LNCaP clone FGC (cell line): ENCODE measurements at regions not wholly inside any gene's neighbourhood (a gene's known extent, or its start where the extent isn't known, plus 50 kb on each side); places are given as distances from the start of the nearest gene placed in this dataset.

Source experiments
- DNase-seq: peaks from one replicate; pipeline ENCODE4 v3.0.0-alpha.2; 2011; ENCODE audit warnings: low read depth
- H3K4me3 ChIP-seq: 2 replicates; pipeline ENCODE4 v1.5.1; 2011; ENCODE audit warnings: mild to moderate bottlenecking, low read depth, low read length, control low read depth
- TF ChIP-seq, protein P1 (sequence below): IDR thresholded peaks from 2 replicates; pipeline ENCODE4 v1.5.1; 2012; ENCODE audit warnings: mild to moderate bottlenecking; ENCODE audit not compliant: control insufficient read depth, insufficient read depth; ENCODE audit errors: extremely low read depth

DNA sequence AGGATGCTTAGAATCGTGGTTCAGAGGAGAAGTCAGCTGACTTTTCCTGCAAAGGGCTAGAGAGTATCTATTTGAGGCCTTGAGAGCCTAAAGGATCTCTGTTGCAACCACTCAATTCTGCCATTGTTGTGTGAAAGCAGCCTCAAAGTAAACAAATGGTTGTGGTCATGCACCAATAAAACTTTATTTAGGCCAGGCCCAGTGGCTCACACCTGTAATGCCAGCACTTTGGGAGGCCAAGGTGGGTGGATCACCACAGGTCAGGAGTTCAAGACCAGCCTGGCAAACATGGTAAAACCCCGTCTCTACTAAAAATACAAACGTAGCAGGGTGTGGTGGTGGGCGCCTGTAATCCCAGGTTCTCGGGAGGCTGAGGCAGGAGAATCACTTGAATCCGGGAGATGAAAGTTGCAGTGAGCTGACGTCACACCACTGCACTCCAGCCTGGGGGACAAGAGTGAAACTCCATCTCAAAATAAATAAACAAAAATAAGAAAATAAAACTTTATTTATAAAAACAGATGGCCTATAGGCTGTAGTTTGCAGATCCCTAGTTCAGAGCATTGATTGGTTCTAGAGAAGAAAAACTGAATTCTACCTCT lies 135.9 kb upstream of the KLF4 start:
- TF ChIP-seq, protein P1, sequence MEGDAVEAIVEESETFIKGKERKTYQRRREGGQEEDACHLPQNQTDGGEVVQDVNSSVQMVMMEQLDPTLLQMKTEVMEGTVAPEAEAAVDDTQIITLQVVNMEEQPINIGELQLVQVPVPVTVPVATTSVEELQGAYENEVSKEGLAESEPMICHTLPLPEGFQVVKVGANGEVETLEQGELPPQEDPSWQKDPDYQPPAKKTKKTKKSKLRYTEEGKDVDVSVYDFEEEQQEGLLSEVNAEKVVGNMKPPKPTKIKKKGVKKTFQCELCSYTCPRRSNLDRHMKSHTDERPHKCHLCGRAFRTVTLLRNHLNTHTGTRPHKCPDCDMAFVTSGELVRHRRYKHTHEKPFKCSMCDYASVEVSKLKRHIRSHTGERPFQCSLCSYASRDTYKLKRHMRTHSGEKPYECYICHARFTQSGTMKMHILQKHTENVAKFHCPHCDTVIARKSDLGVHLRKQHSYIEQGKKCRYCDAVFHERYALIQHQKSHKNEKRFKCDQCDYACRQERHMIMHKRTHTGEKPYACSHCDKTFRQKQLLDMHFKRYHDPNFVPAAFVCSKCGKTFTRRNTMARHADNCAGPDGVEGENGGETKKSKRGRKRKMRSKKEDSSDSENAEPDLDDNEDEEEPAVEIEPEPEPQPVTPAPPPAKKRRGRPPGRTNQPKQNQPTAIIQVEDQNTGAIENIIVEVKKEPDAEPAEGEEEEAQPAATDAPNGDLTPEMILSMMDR = no peak
- no peak for DNase-seq
- no peak overlapping the region for H3K4me3 ChIP-seq

DNA sequence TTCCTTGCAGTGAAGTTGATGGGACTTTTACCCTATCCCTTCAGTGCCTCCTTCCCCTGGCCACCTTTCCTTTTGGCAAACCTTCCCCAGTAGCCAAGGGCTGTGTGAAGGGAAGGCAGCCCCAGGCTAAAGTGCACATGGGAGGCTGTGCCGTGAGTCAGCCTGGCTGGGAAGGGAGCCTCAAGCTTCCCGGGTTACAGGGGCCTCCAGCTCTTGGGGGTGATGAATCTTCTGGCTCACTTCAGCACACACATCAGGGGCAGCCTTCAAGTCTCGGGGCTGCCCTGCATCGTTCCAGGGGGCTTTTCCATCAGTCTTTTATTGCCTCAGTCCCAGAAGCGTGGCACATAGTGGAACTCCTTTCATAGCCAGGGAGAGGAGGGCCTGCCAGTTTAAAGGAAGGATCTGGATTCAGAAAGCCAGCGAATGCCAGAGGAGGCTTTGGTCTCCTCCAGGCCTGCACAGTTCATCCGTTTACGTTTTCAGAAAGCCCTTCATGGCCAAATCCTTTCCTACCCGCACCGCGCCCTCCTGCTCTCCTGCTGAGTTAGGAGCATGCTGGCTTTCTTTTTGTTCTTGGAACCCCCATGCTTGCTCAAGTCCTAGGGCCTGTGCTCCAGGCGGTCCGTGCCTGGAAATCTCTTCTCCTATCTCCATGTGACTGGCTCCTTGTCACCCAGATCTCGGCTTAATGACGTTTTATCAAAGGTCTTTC lies 134.8 kb upstream of the KLF4 start:
- TF ChIP-seq, protein P1 = no peak
- DNase-seq = no peak

DNA sequence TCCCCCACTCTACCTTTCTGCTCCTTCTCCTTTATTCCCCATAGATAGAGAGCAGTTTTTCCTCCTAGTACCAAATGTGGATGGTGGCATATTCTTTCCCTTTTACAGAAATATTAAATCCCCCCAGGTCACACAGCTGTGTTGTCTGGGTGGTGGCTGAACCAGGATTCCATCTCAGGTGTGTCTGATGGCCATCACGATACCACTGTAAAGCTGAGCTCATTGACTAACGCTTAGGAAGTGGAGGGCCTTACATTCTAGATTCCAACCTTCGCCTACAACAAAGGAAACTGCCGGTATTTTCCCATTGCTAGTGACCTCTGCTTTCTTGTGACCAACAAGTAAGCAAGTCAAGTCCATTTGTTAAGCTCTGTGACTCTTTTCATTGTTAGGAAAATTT lies 131.9 kb upstream of the KLF4 start:
- TF ChIP-seq, protein P1 = no peak
- no peak overlapping the region for H3K4me3 ChIP-seq
- no peak for DNase-seq

More for the DNA sequence above, 134.8 kb upstream of the KLF4 start:
- H3K4me3 ChIP-seq = no peak overlapping the region

DNA sequence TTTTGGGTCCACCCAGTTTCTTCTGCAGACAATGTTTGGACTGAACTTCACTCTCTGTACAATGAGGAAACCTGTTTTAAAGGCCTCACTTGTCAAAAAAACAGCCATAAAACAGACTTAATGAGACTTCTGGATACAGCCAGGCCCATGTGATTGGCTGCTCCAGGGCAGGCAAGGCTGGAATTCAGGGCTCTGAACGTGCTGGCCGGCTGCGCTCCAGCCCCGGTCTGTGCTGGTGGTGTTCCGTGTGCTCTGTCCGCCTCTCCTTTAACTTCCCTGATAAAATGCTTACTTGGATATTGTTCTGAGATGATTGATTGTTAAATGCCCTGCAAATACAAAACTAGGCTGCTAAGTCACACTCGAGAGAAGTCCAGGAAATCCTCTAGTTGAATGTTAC lies 131.2 kb upstream of the KLF4 start:
- no peak overlapping the region for H3K4me3 ChIP-seq
- TF ChIP-seq, protein P1 = no peak
- DNase-seq = peak; percentile 56

DNA sequence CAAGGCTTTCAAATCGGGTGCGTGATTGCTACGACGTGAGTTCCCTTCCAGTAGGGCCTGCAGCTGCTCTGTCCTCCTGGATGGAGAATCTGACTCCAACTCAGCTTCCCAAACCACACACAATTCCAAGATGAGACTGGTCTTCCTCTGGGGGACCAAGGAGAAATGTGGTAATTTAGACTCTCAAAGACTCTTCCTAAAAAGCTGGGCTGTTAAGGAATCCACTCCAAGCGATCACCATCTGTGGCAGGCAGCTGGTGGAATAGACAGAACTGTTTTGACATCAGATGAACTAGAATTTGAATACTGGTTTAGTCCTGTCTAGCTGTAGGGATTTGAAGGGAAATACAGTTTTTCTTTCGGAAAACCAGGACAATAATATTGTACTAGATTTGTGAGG lies 130.7 kb upstream of the KLF4 start:
- no peak overlapping the region for H3K4me3 ChIP-seq
- TF ChIP-seq, protein P1 = no peak
- no peak for DNase-seq

DNA sequence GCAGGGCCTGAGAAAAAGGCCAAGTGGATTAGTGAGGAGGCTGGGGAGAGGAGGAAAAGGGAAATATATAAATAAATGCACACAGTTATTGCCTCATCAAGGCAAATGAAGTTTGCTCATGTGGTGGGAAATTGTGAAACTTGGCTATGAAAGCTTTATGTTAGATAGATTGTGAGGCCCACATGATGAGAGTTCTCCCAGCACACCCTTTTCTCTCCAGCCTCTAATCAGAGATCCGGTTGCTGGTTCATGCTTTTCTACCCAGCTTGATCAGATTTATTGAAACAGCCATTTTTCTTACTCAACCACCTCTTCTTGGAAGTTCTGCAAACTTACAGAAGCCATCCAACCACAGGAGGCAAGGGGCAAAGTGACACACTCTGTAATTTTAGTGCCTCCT lies 125.8 kb upstream of the KLF4 start:
- H3K4me3 ChIP-seq = no peak overlapping the region
- DNase-seq = no peak

More for the DNA sequence above, 125.8 kb upstream of the KLF4 start:
- TF ChIP-seq, protein P1 = no peak
